GM21390 (cell line): ENCODE measurements at regions not wholly inside any gene's neighbourhood (a gene's known extent, or its start where the extent isn't known, plus 50 kb on each side); places are given as distances from the start of the nearest gene placed in this dataset.
"Not testable (repeated sequence)": the region's sequence is repeated elsewhere in the genome, so short reads cannot be mapped to it uniquely, and the experiment has no call there.

Experiments used
- ATAC-seq: cut with Tn5 transposase; IDR thresholded peaks from one replicate; pipeline ENCODE4 v1.9.1; 2021; ENCODE audit not compliant: unreplicated experiment

DNA sequence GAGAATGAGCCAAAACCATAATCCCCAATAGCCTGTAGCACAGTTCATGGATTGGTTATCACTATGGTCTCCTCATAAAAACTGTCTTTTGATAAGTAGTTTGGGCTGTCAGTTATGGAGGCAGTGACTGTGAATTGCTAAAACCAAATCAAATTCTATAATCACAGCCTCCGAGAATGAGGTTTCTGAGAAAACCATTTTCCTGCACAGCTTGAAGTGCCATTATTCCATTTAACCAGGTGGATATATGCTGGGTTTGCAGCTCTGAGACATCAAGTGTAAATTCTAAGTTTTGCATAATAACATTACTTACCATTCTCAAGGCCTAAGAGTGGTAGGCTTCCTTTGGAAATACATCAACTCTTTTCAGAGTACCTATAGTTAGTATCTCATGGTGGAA is 485.4 kb downstream of the FRK start:
- ATAC-seq, result no peak

DNA sequence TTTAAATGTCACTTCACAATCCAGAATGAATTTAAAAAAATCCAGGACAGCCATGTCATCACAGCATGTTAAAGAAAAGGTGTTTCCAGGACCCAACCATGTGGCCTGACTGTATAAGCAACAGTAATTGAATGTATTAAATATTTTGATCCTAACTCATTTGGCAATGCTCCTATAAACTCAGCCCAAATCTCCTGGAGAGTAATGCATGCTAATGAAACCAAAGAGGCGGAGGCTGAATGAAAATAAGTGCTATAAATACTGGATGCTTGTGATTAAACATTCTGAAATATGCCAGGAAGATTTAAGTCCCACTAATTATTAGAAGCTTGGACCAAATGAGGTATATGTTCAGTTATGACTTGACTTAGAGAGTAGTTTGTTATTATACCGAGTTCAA is 486.8 kb downstream of the FRK start:
- ATAC-seq, result no peak

- no peak for ATAC-seq
Observed at GRCh38 chr6:115570331-115570730, 490.4 kb downstream of the FRK start.

GRCh38 chr6:115554060-115554459 is 506.6 kb downstream of the FRK start:
- no peak for ATAC-seq

- no peak for ATAC-seq
Observed at GRCh38 chr6:115551527-115551926, 509.2 kb downstream of the FRK start.

- ATAC-seq, result no peak
Observed at GRCh38 chr6:115545672-115545986, 515.1 kb downstream of the FRK start.

GRCh38 chr6:115544765-115545671 is 515.7 kb downstream of the FRK start:
- ATAC-seq, result no peak

GRCh38 chr6:115540077-115540869 is 520.4 kb downstream of the FRK start:
- ATAC-seq, result no peak

GRCh38 chr6:115539531-115539930 is 521.2 kb downstream of the FRK start:
- no peak for ATAC-seq

GRCh38 chr6:115524821-115525220 is 535.9 kb downstream of the FRK start:
- no peak for ATAC-seq

DNA sequence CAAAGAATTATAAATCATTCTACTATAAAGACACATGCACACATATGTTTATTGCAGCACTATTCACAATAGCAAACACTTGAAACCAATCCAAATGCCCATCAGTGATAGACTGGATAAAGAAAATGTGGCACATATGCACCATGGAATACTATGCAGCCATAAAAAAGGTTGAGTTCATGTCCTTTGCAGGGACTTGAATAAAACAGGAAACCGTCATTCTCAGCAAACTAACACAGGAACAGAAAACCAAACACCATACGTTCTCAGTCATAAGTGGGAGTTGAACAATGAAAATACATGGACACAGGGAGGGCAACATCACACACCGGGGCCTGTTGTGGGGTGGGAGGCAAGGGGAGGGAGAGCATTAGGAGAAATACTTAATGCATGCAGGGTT is 538.9 kb downstream of the FRK start:
- ATAC-seq, result not testable (repeated sequence)

GRCh38 chr6:115514656-115515055 is 546.0 kb downstream of the FRK start:
- no peak for ATAC-seq

DNA sequence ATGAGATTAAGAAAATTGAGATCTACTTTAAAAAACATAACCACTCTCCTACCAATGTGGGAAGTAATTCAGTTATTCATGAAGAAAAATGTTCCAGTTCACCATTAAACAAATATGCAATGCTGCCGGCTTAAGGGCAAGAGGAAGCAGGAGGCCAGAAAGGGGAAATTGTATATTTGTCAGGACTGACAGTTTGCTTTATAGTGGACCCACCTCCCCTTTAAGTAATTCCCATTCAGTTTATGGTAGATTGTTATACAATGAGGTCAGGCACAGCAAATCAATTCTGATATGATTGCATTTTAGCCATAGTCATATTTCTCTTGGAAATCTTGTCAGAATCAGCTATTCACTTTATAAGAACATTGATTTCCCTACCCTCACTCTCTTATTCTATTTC is 547.8 kb downstream of the FRK start:
- no peak for ATAC-seq

GRCh38 chr6:115511771-115512170 is 548.9 kb downstream of the FRK start:
- no peak for ATAC-seq

DNA sequence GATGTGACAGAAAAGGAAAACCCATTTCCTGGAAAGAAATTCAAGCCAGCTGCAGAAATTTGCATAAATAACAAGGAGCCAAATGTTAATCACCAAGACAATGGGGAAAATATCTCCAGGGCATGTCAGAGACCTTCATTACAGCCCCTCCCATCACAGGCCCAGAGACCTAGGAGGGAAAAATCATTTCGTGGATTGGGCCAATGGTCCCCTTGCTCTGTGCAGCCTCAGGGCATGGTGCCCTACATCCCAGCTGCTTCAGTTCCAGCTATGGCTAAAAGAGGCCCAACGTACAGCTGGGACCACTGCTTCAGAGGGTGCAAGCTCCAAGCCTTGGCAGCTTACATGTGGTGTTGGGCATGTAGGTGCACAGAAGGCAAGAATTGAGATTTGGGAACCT is 558.3 kb downstream of the FRK start:
- not testable (repeated sequence) for ATAC-seq

DNA sequence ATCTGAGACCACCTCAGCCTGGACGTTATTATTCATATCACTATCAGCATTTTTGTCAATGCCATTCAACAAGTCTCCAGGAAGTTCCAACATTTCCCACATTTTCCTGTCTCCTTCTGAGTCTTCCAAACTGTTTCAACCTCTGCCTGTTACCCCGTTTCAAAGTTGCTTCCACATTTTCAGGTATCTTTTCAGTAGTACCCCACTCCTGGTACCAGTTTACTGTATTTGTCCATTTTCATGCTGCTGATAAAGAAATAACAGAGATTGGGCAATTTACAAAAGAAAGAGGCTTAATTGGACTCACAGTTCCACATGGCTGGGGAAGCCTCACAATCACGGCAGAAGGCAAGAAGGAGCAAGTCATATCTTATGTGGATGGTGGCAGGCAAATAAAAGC is 565.5 kb downstream of the FRK start:
- no peak for ATAC-seq

DNA sequence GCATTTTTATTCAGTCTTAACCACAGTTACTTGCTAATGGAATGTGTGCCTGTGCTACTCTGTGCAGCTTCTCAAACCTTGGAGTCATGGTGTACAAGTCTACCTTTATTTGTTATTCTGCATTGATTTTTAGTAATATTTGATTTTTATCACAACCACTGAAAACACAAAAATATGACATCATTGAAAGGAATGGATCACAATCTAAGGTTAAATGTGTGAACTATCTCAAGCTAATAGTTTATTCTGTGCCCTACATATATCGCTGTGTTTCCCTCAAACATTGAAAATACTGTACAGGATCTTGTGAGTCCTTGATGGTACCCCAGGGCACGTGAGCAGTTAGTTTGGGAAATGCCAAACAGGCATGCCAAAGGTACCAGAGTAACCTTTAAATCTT is 573.4 kb downstream of the FRK start:
- ATAC-seq, result no peak

DNA sequence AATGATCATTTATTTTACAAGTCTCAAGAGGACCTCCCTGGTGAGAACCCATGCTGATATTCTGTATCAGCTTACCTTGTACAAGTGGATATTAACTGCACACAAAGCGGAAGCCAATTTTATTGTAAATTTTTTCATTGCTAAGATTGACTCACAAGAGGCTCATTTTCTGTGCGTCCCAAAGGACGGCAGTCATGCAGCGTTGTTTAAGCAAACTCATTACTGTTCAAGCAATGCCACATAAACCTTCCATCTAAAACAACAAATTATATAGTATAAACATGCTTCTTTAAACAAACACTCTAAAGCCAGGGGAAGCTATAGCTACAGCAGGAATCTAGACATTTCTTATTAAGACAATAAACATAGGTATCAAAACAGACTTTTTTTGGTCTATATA is 575.3 kb downstream of the FRK start:
- ATAC-seq, result no peak

GRCh38 chr6:115480543-115480942 is 580.1 kb downstream of the FRK start:
- ATAC-seq, result not testable (repeated sequence)

DNA sequence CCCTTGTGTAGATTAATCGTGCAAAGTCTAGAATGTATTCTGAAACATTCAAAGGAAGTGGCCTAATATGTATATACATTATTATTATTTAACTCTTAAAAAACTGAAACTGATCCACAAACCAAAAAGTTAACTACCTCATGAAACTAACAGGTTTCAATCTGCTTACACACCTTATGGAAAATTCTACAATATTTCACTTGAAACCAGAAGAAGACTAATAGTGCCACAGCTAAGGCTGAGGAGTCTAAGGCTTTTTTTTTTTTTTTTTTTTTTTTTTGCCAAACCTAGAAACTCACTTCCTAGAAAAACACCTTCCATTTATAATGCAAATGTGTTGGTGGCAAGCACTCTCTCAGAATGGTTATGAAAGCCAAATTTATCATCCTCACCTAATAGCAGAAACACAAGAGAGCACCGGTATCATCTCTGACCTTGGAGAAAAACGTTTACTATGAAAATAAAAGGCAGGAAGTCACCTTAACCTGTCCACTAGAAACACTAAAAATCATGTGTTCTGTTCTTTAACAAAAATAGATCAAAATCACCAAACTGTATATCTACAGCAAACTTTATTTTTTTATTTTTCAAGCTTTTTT is 586.1 kb downstream of the FRK start:
- ATAC-seq, result no peak

GRCh38 chr6:115468272-115469005 is 592.3 kb downstream of the FRK start:
- ATAC-seq, result no peak
